HepG2 (cell line): ENCODE measurements at regions not wholly inside any gene's neighbourhood (a gene's known extent, or its start where the extent isn't known, plus 50 kb on each side); places are given as distances from the start of the nearest gene placed in this dataset.

Experiments
- ARID2 ChIP-seq: sonication (generic); formaldehyde crosslinking; IDR thresholded peaks from 2 replicates; pipeline ENCODE4 v1.8.1; 2022; ENCODE audit warnings: mild to moderate bottlenecking, missing genetic modification reagents, borderline replicate concordance
- JARID2 ChIP-seq: sonication (generic); formaldehyde crosslinking; IDR thresholded peaks from 2 replicates; pipeline ENCODE4 v1.8.1; 2023; ENCODE audit warnings: missing genetic modification reagents, inconsistent platforms; ENCODE audit not compliant: insufficient replicate concordance
- MYC ChIP-seq: sonication (generic); formaldehyde crosslinking; IDR thresholded peaks from 2 replicates; pipeline ENCODE4 v1.9.0; 2021; ENCODE audit warnings: missing genetic modification reagents, borderline replicate concordance
- PHF8 ChIP-seq: sonication (generic); formaldehyde crosslinking; IDR thresholded peaks from 2 replicates; pipeline ENCODE4 v1.5.0; 2020; ENCODE audit warnings: missing genetic modification reagents
- SMYD3 ChIP-seq: sonication (generic); formaldehyde crosslinking; IDR thresholded peaks from 2 replicates; pipeline ENCODE4 v1.8.1; 2023; ENCODE audit warnings: mild to moderate bottlenecking, missing genetic modification reagents
- SNRNP70 ChIP-seq: fragments of 200-400 bp; formaldehyde crosslinking; IDR thresholded peaks from 2 replicates; pipeline ENCODE4 v1.6.1; 2017; ENCODE audit warnings: mild to moderate bottlenecking, low read depth, low read length, moderate library complexity
- ZEB1 ChIP-seq: IDR thresholded peaks from 2 replicates; pipeline ENCODE4 v1.6.1; 2012; ENCODE audit warnings: mild to moderate bottlenecking, low read depth, inconsistent platforms; ENCODE audit not compliant: insufficient replicate concordance
- ZMYM4 ChIP-seq: sonication (generic); formaldehyde crosslinking; IDR thresholded peaks from 2 replicates; pipeline ENCODE4 v1.8.1; 2023; ENCODE audit warnings: mild to moderate bottlenecking, missing genetic modification reagents
- ZNF331 ChIP-seq: sonication (generic); formaldehyde crosslinking; IDR thresholded peaks from 2 replicates; pipeline ENCODE4 v1.4.0; 2020; ENCODE audit warnings: missing genetic modification reagents
- ZNF530 ChIP-seq: sonication (generic); formaldehyde crosslinking; IDR thresholded peaks from 2 replicates; pipeline ENCODE4 v1.5.0; 2020; ENCODE audit warnings: low read depth, mild to moderate bottlenecking, missing genetic modification reagents
- ZNF547 ChIP-seq: sonication (generic); formaldehyde crosslinking; IDR thresholded peaks from 2 replicates; pipeline ENCODE4 v1.5.1; 2020; ENCODE audit warnings: mild to moderate bottlenecking, missing genetic modification reagents
- ZNF747 ChIP-seq: sonication (generic); formaldehyde crosslinking; IDR thresholded peaks from 2 replicates; pipeline ENCODE4 v1.8.1; 2023; ENCODE audit warnings: missing genetic modification reagents, mild to moderate bottlenecking, borderline replicate concordance
- TF ChIP-seq, protein P1 (sequence below): sonication (generic); formaldehyde crosslinking; IDR thresholded peaks from 2 replicates; pipeline ENCODE4 v1.8.0; 2022; ENCODE audit warnings: mild to moderate bottlenecking, missing genetic modification reagents; ENCODE audit not compliant: insufficient replicate concordance
- TF ChIP-seq, protein P2 (sequence below), 2 experiments: sonication (generic) in 1 of 2; formaldehyde crosslinking in 1 of 2; IDR thresholded peaks; 2 replicates each; pipeline versions ENCODE4 v1.4.0 to v1.6.1; 2016 to 2020; ENCODE audit warnings: borderline replicate concordance in 1 of 2, low read depth in 1 of 2, mild to moderate bottlenecking in 1 of 2, missing genetic modification reagents in 1 of 2
- TF ChIP-seq, protein P3 (sequence below): sonication (generic); formaldehyde crosslinking; IDR thresholded peaks from 2 replicates; pipeline ENCODE4 v1.8.1; 2023; ENCODE audit warnings: missing genetic modification reagents, mild to moderate bottlenecking, borderline replicate concordance
- TF ChIP-seq, protein P4 (sequence below): IDR thresholded peaks from 2 replicates; pipeline ENCODE4 v1.6.1; 2016; ENCODE audit warnings: missing compliant biosample characterization, missing genetic modification reagents, borderline replicate concordance
- TF ChIP-seq, protein P5 (sequence below): sonication (generic); formaldehyde crosslinking; IDR thresholded peaks from 2 replicates; pipeline ENCODE4 v1.9.0; 2021; ENCODE audit warnings: missing genetic modification reagents, borderline replicate concordance
- TF ChIP-seq, protein P6 (sequence below): sonication (generic); formaldehyde crosslinking; IDR thresholded peaks from 2 replicates; pipeline ENCODE4 v1.4.0; 2020; ENCODE audit warnings: missing genetic modification reagents

DNA sequence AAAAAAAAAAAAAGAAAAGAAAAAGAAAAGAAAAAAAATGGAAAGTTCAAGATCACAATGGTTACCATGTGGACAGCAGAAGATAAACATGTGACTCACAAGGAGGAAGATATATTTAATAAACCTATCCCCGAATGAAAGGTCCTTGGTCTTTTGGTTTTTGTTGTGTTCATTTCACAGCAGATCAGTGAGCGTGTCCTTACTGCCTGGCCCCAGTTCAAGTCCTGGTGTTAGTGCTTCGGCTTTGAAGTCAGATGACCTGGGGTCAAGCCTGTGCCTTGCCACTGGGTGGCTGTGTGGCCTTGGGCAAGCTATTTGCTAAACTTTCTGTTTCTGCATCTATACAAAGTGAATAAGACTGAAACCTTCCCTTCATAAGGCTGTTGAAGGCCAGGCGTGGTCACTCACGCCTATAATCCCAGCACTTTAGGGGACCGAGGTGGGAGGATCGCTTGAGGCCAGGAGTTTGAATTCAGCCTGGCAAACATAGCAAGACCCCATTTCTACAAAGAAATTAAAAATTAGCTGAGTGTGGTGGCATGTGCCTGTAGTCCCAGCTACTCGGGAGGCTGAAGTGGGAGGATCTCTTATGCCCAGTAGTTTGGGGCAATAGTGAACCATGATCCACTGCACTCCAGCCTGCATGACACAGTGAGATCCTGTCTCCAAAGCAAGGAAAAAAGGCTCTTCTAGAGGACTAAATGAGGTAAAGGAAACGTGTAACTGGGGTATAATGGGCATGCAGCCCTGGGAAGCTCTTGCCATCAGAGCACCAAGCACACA is 94.5 kb upstream of the SPATA31D4 start (continued):
- TF ChIP-seq, protein P1, sequence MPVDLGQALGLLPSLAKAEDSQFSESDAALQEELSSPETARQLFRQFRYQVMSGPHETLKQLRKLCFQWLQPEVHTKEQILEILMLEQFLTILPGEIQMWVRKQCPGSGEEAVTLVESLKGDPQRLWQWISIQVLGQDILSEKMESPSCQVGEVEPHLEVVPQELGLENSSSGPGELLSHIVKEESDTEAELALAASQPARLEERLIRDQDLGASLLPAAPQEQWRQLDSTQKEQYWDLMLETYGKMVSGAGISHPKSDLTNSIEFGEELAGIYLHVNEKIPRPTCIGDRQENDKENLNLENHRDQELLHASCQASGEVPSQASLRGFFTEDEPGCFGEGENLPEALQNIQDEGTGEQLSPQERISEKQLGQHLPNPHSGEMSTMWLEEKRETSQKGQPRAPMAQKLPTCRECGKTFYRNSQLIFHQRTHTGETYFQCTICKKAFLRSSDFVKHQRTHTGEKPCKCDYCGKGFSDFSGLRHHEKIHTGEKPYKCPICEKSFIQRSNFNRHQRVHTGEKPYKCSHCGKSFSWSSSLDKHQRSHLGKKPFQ (CRISPR knock-in tag) = no peak
- no peak for TF ChIP-seq ZNF747 (CRISPR knock-in tag)
- TF ChIP-seq, protein P2, sequence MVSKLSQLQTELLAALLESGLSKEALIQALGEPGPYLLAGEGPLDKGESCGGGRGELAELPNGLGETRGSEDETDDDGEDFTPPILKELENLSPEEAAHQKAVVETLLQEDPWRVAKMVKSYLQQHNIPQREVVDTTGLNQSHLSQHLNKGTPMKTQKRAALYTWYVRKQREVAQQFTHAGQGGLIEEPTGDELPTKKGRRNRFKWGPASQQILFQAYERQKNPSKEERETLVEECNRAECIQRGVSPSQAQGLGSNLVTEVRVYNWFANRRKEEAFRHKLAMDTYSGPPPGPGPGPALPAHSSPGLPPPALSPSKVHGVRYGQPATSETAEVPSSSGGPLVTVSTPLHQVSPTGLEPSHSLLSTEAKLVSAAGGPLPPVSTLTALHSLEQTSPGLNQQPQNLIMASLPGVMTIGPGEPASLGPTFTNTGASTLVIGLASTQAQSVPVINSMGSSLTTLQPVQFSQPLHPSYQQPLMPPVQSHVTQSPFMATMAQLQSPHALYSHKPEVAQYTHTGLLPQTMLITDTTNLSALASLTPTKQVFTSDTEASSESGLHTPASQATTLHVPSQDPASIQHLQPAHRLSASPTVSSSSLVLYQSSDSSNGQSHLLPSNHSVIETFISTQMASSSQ (IDR thresholded peaks at IDR 0.05; ENCODE audit: low read depth) = no peak
- TF ChIP-seq, protein P2 (CRISPR knock-in tag; IDR thresholded peaks at IDR 0.05; ENCODE audit: borderline replicate concordance) = peak; percentile 62; the same call in 1 of the 2 replicates
- TF ChIP-seq ZNF331 (CRISPR knock-in tag) = peak; percentile 81; the same call in 1 of the 2 replicates
- TF ChIP-seq JARID2 (CRISPR knock-in tag) = no peak
- TF ChIP-seq, protein P3, sequence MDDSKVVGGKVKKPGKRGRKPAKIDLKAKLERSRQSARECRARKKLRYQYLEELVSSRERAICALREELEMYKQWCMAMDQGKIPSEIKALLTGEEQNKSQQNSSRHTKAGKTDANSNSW = no peak
- TF ChIP-seq SMYD3 (CRISPR knock-in tag) = no peak
- TF ChIP-seq ZEB1 = no peak
- TF ChIP-seq ARID2 (CRISPR knock-in tag) = no peak
- TF ChIP-seq, protein P4, sequence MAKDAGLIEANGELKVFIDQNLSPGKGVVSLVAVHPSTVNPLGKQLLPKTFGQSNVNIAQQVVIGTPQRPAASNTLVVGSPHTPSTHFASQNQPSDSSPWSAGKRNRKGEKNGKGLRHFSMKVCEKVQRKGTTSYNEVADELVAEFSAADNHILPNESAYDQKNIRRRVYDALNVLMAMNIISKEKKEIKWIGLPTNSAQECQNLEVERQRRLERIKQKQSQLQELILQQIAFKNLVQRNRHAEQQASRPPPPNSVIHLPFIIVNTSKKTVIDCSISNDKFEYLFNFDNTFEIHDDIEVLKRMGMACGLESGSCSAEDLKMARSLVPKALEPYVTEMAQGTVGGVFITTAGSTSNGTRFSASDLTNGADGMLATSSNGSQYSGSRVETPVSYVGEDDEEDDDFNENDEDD (CRISPR knock-in tag) = no peak
- TF ChIP-seq PHF8 (CRISPR knock-in tag) = peak; percentile 22; the same call in 1 of the 2 replicates
- peak; percentile 88 for TF ChIP-seq ZMYM4 (CRISPR knock-in tag)
- TF ChIP-seq, protein P5, sequence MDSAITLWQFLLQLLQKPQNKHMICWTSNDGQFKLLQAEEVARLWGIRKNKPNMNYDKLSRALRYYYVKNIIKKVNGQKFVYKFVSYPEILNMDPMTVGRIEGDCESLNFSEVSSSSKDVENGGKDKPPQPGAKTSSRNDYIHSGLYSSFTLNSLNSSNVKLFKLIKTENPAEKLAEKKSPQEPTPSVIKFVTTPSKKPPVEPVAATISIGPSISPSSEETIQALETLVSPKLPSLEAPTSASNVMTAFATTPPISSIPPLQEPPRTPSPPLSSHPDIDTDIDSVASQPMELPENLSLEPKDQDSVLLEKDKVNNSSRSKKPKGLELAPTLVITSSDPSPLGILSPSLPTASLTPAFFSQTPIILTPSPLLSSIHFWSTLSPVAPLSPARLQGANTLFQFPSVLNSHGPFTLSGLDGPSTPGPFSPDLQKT (CRISPR knock-in tag) = no peak
- TF ChIP-seq MYC (CRISPR knock-in tag) = peak; percentile 33; the same call in 1 of the 2 replicates
- TF ChIP-seq, protein P6, sequence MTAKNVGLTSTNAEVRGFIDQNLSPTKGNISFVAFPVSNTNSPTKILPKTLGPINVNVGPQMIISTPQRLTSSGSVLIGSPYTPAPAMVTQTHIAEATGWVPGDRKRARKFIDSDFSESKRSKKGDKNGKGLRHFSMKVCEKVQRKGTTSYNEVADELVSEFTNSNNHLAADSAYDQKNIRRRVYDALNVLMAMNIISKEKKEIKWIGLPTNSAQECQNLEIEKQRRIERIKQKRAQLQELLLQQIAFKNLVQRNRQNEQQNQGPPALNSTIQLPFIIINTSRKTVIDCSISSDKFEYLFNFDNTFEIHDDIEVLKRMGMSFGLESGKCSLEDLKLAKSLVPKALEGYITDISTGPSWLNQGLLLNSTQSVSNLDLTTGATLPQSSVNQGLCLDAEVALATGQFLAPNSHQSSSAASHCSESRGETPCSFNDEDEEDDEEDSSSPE = no peak
- no peak for TF ChIP-seq ZNF530 (CRISPR knock-in tag)
- TF ChIP-seq SNRNP70 = no peak
- TF ChIP-seq ZNF547 (CRISPR knock-in tag) = no peak
